Uterus (tissue), 2 donors: ENCODE measurements at regions not wholly inside any gene's neighbourhood (a gene's known extent, or its start where the extent isn't known, plus 50 kb on each side); places are given as distances from the start of the nearest gene placed in this dataset.

ENCODE experiments used
- POLR2A ChIP-seq, 2 donors: fragments of 450-650 bp; IDR thresholded peaks; one replicate each; pipeline ENCODE4 v1.6.1; 2016; ENCODE audit warnings: antibody characterized with exemption in 2 of 2, mild to moderate bottlenecking in 1 of 2, moderate library complexity in 1 of 2
- TF ChIP-seq, protein P1 (sequence below), 4 experiments: fragments of 200-600 bp in 2 of 4; fragments of 450-650 bp in 2 of 4; sonication (generic) in 2 of 4; IDR thresholded peaks; one replicate each; pipeline ENCODE4 v1.5.1; 2016 to 2019; ENCODE audit warnings: antibody characterized with exemption in 4 of 4, mild to moderate bottlenecking in 2 of 4, moderate library complexity in 1 of 4

GRCh38 chr1:193524616-193525015 lies 338.2 kb upstream of the B3GALT2 start:
- TF ChIP-seq POLR2A (IDR thresholded peaks at IDR 0.05) = no peak
- TF ChIP-seq, protein P1, sequence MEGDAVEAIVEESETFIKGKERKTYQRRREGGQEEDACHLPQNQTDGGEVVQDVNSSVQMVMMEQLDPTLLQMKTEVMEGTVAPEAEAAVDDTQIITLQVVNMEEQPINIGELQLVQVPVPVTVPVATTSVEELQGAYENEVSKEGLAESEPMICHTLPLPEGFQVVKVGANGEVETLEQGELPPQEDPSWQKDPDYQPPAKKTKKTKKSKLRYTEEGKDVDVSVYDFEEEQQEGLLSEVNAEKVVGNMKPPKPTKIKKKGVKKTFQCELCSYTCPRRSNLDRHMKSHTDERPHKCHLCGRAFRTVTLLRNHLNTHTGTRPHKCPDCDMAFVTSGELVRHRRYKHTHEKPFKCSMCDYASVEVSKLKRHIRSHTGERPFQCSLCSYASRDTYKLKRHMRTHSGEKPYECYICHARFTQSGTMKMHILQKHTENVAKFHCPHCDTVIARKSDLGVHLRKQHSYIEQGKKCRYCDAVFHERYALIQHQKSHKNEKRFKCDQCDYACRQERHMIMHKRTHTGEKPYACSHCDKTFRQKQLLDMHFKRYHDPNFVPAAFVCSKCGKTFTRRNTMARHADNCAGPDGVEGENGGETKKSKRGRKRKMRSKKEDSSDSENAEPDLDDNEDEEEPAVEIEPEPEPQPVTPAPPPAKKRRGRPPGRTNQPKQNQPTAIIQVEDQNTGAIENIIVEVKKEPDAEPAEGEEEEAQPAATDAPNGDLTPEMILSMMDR (IDR thresholded peaks at IDR 0.05) = no peak
